CD4-positive, CD25-positive, alpha-beta regulatory T cell (primary cell): ENCODE measurements at regions not wholly inside any gene's neighbourhood (a gene's known extent, or its start where the extent isn't known, plus 50 kb on each side); places are given as distances from the start of the nearest gene placed in this dataset.

ENCODE experiments used
- ATAC-seq, 2 donors: fragments of 150-1000 bp; cut with Tn5 transposase; one replicate each; pipeline ENCODE4 v1.10.0; 2021; ENCODE audit warnings: low read depth in 2 of 2, moderate number of reproducible peaks in 2 of 2, moderate library complexity in 1 of 2
- DNase-seq, 3 donors: peaks; one replicate each; pipeline versions ENCODE4 v3.0.0 to v3.0.0-alpha.2; 2012 to 2022; ENCODE audit warnings: mixed read lengths in 1 of 3
- H3K27ac ChIP-seq: one replicate; pipeline ENCODE4 v1.7.0; 2013; ENCODE audit warnings: mild to moderate bottlenecking, low read length; ENCODE audit not compliant: insufficient read depth, poor library complexity, severe bottlenecking
- H3K27me3 ChIP-seq: one replicate; pipeline ENCODE4 v1.7.0; 2013; ENCODE audit warnings: low read length; ENCODE audit not compliant: control insufficient read depth, insufficient read depth
- H3K36me3 ChIP-seq: one replicate; pipeline ENCODE4 v1.7.0; 2013; ENCODE audit warnings: mild to moderate bottlenecking, low read length, moderate library complexity; ENCODE audit not compliant: control insufficient read depth, insufficient read depth
- H3K4me1 ChIP-seq: 2 replicates; pipeline ENCODE4 v1.7.0; 2013; ENCODE audit warnings: mild to moderate bottlenecking, low read length; ENCODE audit not compliant: insufficient read depth, control insufficient read depth, poor library complexity, severe bottlenecking
- H3K4me3 ChIP-seq: one replicate; pipeline ENCODE4 v1.7.0; 2013; ENCODE audit warnings: low read depth, mild to moderate bottlenecking, low read length, moderate library complexity
- H3K9me3 ChIP-seq, 2 experiments: 1 replicate in 1 of 2; 2 replicates in 1 of 2; pipeline ENCODE4 v1.7.0; 2013; ENCODE audit warnings: low read length in 2 of 2, mild to moderate bottlenecking in 1 of 2, moderate library complexity in 1 of 2; ENCODE audit not compliant: control insufficient read depth in 2 of 2
- H3K27ac Mint-ChIP-seq, 3 donors: one replicate each; pipeline ENCODE4 v1.8.0; 2020 to 2022; ENCODE audit warnings: mild to moderate bottlenecking in 3 of 3, mixed read lengths in 3 of 3, moderate library complexity in 2 of 3
- H3K27me3 Mint-ChIP-seq: one replicate; pipeline ENCODE4 v1.8.0; 2022; ENCODE audit warnings: mild to moderate bottlenecking, mixed read lengths
- H3K36me3 Mint-ChIP-seq: one replicate; pipeline ENCODE4 v1.8.0; 2020; ENCODE audit warnings: mixed read lengths
- H3K4me1 Mint-ChIP-seq, 4 donors: one replicate each; pipeline ENCODE4 v1.8.0; 2020 to 2022; ENCODE audit warnings: mixed read lengths in 4 of 4, mild to moderate bottlenecking in 1 of 4
- H3K4me3 Mint-ChIP-seq, 4 donors: one replicate each; pipeline ENCODE4 v1.8.0; 2020 to 2022; ENCODE audit warnings: mild to moderate bottlenecking in 4 of 4, mixed read lengths in 4 of 4, moderate library complexity in 3 of 4
- H3K9me3 Mint-ChIP-seq, 7 donors: one replicate each; pipeline ENCODE4 v1.8.0; 2020 to 2022; ENCODE audit warnings: mixed read lengths in 7 of 7, mild to moderate bottlenecking in 3 of 7, moderate library complexity in 2 of 7

DNA sequence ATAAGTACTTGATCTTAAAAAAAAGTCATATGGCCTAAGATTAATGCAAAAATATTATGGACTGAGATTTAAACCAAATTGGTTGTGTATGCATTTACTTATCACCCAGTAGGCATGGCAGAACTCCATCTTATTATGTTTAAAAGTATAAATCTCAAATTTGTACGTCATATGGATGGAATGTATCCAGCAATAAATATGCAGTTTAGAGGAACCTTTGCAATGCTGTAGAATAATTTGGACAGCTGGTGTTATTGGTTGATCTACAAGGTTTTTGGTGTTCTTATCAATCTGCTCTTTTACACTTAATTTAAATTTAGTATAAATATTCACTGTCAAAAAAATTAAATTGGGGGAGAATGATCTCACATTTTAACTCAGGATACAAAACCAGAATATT, 640.2 kb downstream of the SATB2 start:
- Mint-ChIP-seq H3K36me3 (no peaks in the 10 kb centered on the region), H3K4me3 (no peak overlapping the region), H3K27ac (no peak overlapping the region), H3K27me3 (no peaks in the 10 kb centered on the region), H3K4me1 (no peaks in the 10 kb centered on the region), H3K9me3 (peaks cover 0 to 1% (median 0%) of the 10 kb centered on the region in 7 donors)
- Histone ChIP-seq H3K9me3 (no peaks in the 10 kb centered on the region), H3K27ac (no peak overlapping the region), H3K4me3 (no peak overlapping the region), H3K36me3 (no peaks in the 10 kb centered on the region), H3K4me1 (no peaks in the 10 kb centered on the region), H3K27me3 (no peaks in the 10 kb centered on the region)
- ATAC-seq (no peak), DNase-seq (no peak)

DNA sequence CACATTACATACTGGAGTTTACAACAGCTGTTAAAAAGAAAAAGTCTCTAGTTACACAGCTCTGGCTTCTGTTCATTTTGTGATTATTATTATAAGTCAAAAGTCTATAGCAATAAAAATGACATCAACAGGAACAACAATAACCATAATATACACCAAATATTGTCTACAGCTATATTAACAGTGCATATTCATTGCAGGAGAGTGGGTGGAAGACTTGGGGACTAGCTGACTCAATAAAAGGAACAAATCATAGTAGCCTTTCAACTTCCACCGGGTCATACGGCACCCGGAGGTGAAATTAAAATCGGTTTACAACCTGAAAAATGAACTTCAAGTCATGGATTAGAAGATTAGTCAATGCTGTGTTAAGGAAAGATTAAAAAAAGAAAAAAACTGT, 642.1 kb downstream of the SATB2 start:
- H3K4me3 ChIP-seq: no peak overlapping the region
- H3K36me3 ChIP-seq: no peaks in the 10 kb centered on the region
- Mint-ChIP-seq H3K4me1 (no peaks in the 10 kb centered on the region), H3K9me3 (no peaks in the 10 kb centered on the region), H3K27ac (no peak overlapping the region), H3K27me3 (no peaks in the 10 kb centered on the region), H3K36me3 (no peaks in the 10 kb centered on the region), H3K4me3 (no peak overlapping the region)
- no peaks in the 10 kb centered on the region for H3K27me3 ChIP-seq
- DNase-seq: no peak
- H3K4me1 ChIP-seq: no peaks in the 10 kb centered on the region
- H3K9me3 ChIP-seq: no peaks in the 10 kb centered on the region
- no peak for ATAC-seq
- no peak overlapping the region for H3K27ac ChIP-seq

DNA sequence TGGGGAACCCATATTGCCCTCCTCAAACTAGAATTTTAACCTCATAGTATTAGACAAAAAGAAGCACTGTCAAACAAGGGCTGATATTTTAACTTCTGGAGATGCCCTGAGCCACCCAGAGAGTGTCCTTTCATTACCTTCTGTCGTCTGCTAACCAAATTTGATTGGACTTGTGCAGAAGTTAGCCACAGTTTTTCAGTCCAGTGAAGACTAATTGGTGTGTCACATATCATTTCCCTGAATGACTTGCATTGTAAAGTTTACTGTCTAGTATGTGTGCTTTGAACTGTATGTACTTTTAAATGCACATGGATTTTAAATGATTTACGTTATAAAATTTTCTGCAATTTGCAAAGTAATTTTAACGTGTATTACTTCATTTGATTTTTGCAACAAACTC, 646.5 kb downstream of the SATB2 start:
- no peaks in the 10 kb centered on the region for H3K9me3 ChIP-seq
- Mint-ChIP-seq H3K4me3 (no peak overlapping the region), H3K27ac (no peak overlapping the region), H3K9me3 (no peaks in the 10 kb centered on the region), H3K27me3 (no peaks in the 10 kb centered on the region), H3K36me3 (no peaks in the 10 kb centered on the region), H3K4me1 (no peaks in the 10 kb centered on the region)
- no peak overlapping the region for H3K27ac ChIP-seq
- no peak overlapping the region for H3K4me3 ChIP-seq
- no peaks in the 10 kb centered on the region for H3K27me3 ChIP-seq
- no peak for DNase-seq
- H3K36me3 ChIP-seq: no peaks in the 10 kb centered on the region
- no peaks in the 10 kb centered on the region for H3K4me1 ChIP-seq
- no peak for ATAC-seq

DNA sequence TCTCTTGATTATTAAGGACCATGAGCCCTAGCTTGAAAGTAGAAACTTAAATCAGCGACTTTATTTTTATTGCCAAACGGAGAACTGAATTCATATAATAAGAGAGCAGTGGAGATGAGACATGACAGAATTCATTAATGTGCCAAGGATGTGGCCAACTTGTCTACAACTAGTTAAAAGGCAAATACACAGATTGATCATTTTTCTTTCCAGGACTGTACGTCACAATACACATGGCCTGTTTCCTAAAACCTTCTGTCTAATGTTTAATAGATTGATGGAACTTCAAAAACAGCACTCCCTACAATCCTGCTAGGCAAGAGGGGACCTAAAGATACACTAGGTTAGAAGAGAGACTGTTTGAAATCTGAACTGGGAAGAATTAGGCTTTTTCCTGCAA, 647.8 kb downstream of the SATB2 start:
- no peaks in the 10 kb centered on the region for H3K36me3 ChIP-seq
- H3K4me1 ChIP-seq: no peaks in the 10 kb centered on the region
- Mint-ChIP-seq H3K27ac (no peak overlapping the region), H3K4me3 (no peak overlapping the region), H3K36me3 (no peaks in the 10 kb centered on the region), H3K9me3 (no peaks in the 10 kb centered on the region), H3K27me3 (no peaks in the 10 kb centered on the region), H3K4me1 (no peaks in the 10 kb centered on the region)
- DNase-seq (no peak), ATAC-seq (no peak)
- no peaks in the 10 kb centered on the region for H3K27me3 ChIP-seq
- no peak overlapping the region for H3K4me3 ChIP-seq
- H3K27ac ChIP-seq: no peak overlapping the region
- no peaks in the 10 kb centered on the region for H3K9me3 ChIP-seq

DNA sequence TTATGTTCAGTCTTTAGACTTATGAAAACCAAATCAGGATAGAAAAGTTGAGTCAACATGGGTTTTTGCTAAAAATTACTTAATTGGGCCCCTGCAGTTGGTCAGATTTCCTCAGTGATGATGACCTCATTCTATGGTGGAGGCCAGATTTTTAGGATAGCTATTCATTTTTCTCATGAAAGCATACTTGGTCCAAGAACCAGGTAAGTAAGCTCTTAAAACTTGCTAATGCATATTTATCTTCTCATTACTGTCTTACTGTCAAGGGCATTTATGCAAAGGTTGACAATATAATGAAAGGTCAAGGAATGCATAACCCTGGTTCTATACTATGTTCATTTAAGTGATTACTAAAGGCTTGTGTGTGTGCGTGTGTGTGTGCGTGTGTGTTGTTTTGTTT, 650.6 kb downstream of the SATB2 start:
- Histone ChIP-seq H3K9me3 (no peaks in the 10 kb centered on the region), H3K27me3 (no peaks in the 10 kb centered on the region), H3K36me3 (no peaks in the 10 kb centered on the region), H3K4me1 (no peaks in the 10 kb centered on the region), H3K27ac (no peak overlapping the region), H3K4me3 (no peak overlapping the region)
- no peaks in the 10 kb centered on the region for H3K4me1 Mint-ChIP-seq
- no peaks in the 10 kb centered on the region for H3K36me3 Mint-ChIP-seq
- DNase-seq (no peak), ATAC-seq (no peak)
- H3K27me3 Mint-ChIP-seq: no peaks in the 10 kb centered on the region
- no peak overlapping the region for H3K27ac Mint-ChIP-seq
- H3K9me3 Mint-ChIP-seq: no peaks in the 10 kb centered on the region
- H3K4me3 Mint-ChIP-seq: no peak overlapping the region

DNA sequence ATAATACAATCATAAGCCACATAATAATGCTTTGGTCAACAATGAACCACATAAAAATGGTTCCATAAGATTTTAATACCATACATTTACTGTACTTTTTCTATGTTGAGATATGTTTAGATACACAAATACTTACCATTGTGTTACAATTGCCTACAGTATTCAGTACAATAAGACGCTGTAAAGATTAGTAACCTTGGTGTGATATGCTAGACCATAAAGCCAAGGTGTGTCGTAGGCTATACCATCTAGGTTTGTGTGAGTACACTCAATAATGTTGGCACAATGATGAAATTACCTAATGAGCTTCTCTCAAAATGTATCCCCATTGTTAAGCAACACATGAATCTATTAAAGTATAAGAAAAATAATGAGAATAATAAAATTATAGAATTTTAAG, 662.3 kb downstream of the SATB2 start:
- Mint-ChIP-seq H3K27me3 (no peaks in the 10 kb centered on the region), H3K36me3 (no peaks in the 10 kb centered on the region), H3K27ac (no peak overlapping the region), H3K4me1 (no peaks in the 10 kb centered on the region), H3K9me3 (peaks cover 0 to 2% (median 0%) of the 10 kb centered on the region in 7 donors), H3K4me3 (no peak overlapping the region)
- DNase-seq (no peak), ATAC-seq (no peak)
- Histone ChIP-seq H3K9me3 (no peaks in the 10 kb centered on the region), H3K4me3 (no peak overlapping the region), H3K27ac (no peak overlapping the region), H3K4me1 (no peaks in the 10 kb centered on the region), H3K27me3 (no peaks in the 10 kb centered on the region), H3K36me3 (no peaks in the 10 kb centered on the region)

DNA sequence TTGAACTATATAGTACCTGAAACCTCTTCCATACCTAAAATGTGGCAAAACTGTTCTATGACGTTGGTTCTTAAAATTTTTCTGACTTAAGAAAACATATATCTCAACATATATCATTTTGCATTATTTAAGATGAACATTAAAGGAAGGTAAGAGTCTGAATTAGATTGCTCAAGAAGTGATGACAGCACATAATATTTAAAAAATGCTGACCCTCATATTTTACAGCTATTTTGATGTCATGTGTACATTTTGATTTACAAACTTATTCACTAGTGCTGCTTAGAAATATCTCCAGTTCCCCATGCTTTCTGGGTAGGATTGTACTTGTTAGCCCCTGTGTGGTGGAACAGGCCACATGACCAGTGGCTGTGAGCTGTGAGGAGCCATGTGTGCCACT, 666.1 kb downstream of the SATB2 start:
- DNase-seq (no peak), ATAC-seq (no peak)
- Histone ChIP-seq H3K4me1 (no peaks in the 10 kb centered on the region), H3K27me3 (no peaks in the 10 kb centered on the region), H3K4me3 (no peak overlapping the region), H3K27ac (no peak overlapping the region), H3K9me3 (no peaks in the 10 kb centered on the region), H3K36me3 (no peaks in the 10 kb centered on the region)
- Mint-ChIP-seq H3K4me1 (no peaks in the 10 kb centered on the region), H3K4me3 (no peak overlapping the region), H3K27me3 (no peaks in the 10 kb centered on the region), H3K36me3 (no peaks in the 10 kb centered on the region), H3K27ac (no peak overlapping the region), H3K9me3 (peaks cover 0 to 3% (median 2%) of the 10 kb centered on the region in 7 donors)

DNA sequence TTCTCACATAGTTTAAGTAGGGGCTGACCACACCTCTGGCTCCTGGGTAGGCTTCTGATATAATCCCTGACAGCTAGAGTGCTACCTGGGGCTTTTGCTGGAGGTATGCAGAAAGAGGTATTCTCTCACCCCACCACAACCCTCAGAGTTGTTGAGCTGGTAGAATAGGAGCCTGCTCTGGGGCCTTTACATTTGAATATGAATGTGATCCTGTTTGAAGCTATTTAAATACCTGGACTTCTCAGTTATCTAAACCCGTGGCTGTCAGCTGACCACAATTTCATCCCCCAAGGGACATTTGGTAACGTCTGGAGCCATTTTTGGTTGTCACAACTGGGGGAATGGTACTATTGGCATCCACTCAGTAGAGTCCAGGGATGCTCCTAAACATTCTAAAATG, 669.1 kb downstream of the SATB2 start:
- ATAC-seq: no peak
- H3K9me3 Mint-ChIP-seq: peaks cover 0 to 8% (median 2%) of the 10 kb centered on the region in 7 donors
- no peaks in the 10 kb centered on the region for H3K36me3 ChIP-seq

More for the DNA sequence above, 669.1 kb downstream of the SATB2 start:
- DNase-seq: no peak
- H3K4me1 Mint-ChIP-seq: no peaks in the 10 kb centered on the region
- H3K27me3 Mint-ChIP-seq: no peaks in the 10 kb centered on the region
- no peaks in the 10 kb centered on the region for H3K36me3 Mint-ChIP-seq
- no peak overlapping the region for H3K27ac ChIP-seq
- H3K4me3 ChIP-seq: no peak overlapping the region
- H3K4me3 Mint-ChIP-seq: no peak overlapping the region
- no peak overlapping the region for H3K27ac Mint-ChIP-seq
- H3K9me3 ChIP-seq: no peaks in the 10 kb centered on the region
- H3K27me3 ChIP-seq: no peaks in the 10 kb centered on the region
- no peaks in the 10 kb centered on the region for H3K4me1 ChIP-seq
